Suppressor macrophage treated with lipopolysaccharide for 1 hour (primary cell): ENCODE measurements at regions not wholly inside any gene's neighbourhood (a gene's known extent, or its start where the extent isn't known, plus 50 kb on each side); places are given as distances from the start of the nearest gene placed in this dataset.
"Not testable (repeated sequence)": the region's sequence is repeated elsewhere in the genome, so short reads cannot be mapped to it uniquely, and the experiment has no call there.

Source experiments
- DNase-seq, 3 donors: peaks; one replicate each; pipeline ENCODE4 v3.0.0-alpha.2; 2020 to 2022

DNA sequence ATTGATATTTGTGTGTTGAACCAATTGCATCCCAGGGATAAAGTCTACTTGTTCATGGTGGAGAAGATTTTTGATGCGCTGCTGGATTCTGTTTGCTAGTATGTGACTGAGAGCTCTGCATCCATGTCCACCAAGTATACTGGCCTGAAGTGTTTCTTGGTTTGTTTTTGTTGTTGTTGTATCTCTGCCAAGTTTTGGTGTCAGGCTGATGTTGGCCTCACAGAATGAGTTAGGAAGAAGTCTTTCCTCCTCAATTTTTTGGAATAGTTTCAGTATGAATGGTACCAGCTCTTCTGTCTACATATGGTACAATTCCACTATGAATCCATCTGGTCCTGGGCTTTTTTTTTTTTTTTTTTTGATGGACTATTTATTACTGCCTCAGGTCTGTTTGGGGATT lies 50.9 kb upstream of the OSTN start:
- no peak for DNase-seq

DNA sequence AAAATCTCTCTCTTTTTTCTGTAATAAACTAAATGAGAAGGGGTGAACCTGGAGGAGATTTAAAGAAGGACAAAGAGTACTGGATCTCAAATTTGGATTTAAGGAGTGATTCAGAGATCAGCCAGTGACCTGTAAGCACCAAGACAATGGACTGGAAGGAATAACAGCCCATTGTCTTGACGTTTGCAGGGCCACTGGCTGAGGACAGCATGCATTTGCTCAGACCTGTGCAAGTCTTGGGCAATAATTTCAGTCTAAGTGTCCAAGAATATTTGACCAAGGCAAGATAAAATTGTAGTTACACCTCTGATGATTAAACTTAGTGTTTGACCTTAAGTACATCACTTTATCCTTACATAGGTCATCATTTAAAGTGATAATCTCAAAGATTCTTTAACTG lies 55.8 kb upstream of the OSTN start:
- DNase-seq: no peak

DNA sequence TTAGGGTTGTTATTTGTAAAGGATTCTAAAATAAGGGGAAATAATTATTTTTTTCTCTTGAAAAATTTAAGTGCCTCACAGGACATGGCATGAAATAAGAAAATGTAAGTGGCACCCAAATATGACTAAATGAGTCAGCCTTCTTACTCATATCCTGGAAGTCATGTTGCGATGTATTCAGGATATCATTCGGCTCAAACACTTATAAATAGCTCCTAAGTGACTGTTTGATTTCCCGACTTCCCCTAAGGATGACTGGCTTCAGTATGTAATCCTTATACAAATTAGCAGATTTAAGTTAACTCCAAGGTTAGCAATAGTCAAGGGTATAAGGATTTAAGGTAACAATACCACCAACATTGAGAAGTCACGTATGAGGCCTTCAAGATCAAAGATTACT lies 57.3 kb upstream of the OSTN start:
- peak; percentile 20 to 69 (median 68) for DNase-seq

DNA sequence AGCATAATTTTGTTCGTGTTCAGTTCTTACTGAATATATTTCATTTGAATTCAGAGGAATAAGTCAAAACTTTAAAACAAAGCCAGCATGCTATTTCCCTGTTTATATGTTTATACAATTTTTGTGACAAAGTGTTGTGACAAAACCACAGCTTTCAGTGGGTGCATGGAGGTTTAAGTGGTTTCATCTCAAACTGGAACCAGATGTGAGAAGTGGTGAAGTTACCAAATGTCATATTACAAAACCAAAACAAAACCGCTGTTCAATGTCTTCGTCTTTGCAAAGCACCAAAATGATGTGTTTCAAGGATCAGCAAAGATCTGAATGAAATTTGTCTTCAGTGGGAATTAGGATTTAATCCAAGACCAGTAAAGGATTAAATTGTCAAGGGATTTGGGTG lies 59.3 kb upstream of the OSTN start:
- DNase-seq: peak in 2 of 3 donors; percentile 25 to 32

DNA sequence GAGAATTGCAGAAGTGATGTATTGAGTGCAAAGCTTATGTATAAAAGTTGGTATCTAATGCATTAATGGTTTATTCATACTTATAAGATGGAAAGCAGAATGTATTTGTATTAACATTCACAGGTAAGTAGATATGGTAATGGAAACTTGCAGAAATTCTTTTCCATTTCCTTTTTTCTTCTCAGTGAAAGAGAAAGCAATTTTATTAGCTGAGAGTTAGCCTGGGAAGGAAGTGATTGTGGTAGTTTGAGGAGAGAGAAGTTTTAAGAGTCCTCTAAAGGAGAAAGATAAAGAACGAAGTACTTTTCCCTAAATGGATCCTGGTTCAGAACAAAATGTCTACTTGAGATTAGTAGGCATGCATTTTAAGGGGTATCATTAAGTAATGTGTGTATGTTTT lies 60.1 kb upstream of the OSTN start:
- no peak for DNase-seq

DNA sequence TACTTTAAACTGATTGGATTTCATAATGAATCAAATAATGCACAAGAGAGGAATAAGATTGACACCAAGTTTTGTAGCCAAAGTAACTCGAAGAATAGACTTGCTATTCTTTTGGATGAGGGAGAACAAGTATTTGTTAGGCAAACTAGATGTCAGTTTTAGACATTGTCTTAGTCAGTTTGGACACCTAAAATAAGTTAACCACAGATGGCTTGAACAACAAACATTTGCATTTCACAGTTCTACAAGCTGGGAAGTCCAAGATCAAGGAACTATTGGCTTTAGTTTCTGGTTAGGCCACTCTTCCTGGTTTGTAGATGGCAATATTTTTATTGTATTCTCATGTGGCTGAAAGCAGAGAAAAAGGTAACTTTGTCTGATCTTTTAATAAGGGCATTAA lies 61.3 kb upstream of the OSTN start:
- DNase-seq: no peak

DNA sequence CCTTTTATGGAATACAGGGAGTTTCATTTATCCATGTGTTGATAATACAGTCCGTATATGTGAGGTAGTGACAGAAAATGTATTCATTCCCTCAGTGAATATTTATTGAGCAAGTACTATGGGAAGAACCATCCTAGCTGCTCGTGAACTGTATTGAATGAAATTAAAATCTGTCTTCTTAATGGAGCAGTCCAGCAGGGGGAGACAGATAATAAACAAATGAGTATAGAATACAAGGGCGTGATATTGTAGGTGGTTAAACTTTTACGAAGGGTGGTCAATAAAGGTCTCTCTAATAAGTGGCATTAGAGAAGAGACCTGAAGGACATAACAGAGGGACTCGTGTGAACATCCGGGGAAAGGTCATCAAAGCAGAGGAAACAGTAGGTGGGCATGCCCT lies 62.7 kb upstream of the OSTN start:
- peak in 2 of 3 donors; percentile 13 to 26 for DNase-seq

DNA sequence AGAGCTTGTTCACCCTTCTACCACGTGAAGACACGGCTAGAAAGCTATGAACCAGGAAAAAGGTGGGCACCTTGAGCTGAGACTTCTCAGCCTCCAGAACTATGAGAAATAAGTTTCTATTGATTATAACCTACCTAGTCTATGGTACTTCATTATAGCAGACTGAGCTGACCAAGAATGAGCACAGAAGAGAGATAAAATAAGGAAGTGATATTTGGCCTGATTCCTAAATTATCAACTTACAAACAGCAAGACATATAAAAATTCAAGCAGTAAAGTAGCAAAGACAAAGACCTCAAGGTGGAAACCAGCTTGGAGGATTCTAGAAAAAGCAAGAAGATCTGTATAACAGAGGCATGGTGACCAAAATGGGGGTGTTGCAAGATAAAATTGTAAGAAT lies 63.9 kb upstream of the OSTN start:
- no peak for DNase-seq

DNA sequence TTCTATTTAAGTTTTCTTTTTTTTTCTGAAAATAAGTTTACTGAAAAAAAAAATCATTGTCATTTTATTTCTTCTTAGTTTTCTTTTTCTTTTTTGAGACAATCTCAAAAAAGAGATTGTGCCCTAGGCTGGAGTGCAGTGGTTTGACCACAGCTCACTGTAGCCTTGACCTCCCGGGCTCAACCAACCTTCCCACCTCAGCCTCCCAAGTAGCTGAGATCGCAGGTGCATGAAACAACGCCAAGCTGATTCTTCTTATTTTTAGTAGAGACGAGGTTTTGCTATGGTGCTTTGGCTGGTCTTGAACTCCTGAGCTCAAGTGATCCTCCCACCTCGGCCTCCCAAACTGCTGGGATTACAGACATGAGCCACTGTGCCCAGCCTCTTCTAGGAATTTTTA lies 65.7 kb upstream of the OSTN start:
- DNase-seq: no peak

DNA sequence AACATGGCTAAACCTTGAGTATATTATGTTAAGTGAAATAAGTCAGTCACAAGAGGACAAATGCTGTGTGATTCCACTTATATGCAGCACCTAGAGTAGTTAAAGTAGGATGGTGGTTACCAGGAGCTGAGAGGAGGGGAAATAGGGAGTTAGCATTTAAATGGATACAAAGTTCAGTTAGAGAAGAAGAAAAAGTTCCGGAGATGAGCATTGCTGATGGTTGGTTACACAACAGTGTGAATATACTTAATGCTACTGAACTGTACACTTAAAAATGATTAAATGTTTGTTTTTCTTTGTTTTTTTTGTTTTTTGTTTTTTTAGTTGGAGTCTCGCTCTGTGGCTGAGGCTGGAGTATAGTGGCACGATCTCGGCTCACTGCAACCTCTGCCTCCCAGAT lies 67.7 kb upstream of the OSTN start:
- DNase-seq: no peak

DNA sequence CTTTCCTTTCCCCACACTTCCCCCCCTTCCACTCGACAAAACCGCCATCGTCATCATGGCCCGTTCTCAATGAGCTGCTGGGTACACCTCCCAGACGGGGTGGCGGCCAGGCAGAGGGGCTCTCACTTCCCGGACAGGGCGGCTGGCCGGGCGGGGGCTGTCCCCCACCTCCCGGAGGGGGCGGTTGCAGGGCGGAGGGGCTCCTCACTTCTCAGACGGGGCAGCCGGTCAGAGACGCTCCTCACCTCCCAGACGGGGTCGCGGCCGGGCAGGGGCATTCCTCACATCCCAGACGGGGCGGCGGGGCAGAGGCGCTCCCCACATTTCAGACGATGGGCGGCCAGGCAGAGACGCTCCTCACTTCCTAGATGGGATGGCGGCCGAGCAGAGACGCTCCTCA lies 74.2 kb upstream of the OSTN start:
- DNase-seq: not testable (repeated sequence)

DNA sequence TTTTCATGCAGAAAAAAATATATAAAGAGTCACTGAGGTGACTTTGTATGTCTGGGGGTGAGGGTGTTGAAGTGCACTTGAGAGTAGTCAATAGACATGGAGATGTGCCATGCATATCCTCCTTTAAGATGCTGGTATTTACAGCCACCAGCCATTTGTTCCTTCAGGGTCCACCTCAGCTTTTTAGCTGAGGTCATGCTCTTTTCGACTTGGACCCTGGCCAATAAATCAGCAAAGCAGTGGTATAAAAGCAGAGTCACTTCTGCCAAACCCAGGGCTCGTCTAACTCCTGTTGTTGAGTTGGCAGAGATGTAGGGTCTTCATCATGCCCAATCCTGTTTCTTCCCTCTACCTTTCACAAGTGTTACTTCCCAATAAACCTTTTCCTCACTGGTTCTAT lies 75.1 kb upstream of the OSTN start:
- DNase-seq: no peak

DNA sequence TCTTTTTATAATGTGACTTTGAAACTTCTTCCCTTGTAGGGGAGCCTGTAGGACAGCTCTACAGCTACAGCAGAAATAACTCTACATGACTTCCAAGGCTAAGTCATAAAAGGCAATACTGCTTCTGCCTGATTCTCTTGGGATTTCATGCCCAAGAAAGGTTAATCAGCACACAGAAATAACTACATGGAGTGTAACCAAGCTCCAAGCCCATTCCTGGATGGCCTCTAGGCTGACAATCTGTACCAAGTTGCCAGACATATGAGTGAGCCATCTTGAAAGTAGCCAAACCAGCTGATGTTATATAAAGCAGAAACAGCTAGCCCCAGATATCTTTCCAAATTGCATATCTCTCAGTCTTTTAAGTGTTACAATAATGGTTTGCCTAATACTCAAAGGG lies 75.8 kb upstream of the OSTN start:
- DNase-seq: no peak

DNA sequence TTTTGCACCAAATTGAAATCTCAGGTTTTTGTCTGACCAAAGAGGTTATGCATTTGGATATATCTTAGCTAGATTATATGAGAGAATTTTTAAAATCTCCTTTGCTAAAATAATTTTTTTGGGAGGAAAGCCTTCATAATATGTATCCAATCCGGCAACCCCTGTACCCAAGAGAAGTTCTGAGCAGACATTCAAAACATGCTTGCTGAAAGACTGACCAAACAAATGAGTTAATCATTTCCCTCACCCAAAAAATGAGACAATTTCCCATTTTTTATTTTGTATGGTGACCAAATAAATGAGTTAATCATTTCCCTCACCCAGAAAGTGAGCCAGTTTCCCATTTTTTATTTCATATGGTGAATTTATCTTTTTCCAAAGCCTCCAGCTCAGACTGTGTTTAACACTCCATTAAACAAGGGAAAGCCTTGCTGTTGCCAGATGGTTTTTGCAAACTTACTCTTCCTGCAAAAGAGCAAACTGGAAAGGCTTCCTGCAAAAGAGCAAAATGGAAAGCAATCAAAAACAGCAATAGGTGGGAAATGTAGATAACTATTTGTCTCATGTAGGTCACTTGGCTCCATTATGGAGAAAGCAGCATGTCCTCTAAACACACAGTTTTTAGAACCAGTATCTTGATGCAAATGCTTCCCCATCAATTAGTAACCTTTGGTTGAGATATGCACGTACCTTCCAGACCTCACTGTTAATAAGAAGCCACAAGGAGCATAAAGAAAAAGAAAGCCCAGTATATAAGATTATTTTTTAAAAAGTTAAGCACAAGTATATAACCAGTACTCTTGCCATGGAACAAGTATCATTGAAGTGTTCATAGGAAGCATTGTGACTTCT lies 78.4 kb upstream of the OSTN start:
- no peak for DNase-seq

DNA sequence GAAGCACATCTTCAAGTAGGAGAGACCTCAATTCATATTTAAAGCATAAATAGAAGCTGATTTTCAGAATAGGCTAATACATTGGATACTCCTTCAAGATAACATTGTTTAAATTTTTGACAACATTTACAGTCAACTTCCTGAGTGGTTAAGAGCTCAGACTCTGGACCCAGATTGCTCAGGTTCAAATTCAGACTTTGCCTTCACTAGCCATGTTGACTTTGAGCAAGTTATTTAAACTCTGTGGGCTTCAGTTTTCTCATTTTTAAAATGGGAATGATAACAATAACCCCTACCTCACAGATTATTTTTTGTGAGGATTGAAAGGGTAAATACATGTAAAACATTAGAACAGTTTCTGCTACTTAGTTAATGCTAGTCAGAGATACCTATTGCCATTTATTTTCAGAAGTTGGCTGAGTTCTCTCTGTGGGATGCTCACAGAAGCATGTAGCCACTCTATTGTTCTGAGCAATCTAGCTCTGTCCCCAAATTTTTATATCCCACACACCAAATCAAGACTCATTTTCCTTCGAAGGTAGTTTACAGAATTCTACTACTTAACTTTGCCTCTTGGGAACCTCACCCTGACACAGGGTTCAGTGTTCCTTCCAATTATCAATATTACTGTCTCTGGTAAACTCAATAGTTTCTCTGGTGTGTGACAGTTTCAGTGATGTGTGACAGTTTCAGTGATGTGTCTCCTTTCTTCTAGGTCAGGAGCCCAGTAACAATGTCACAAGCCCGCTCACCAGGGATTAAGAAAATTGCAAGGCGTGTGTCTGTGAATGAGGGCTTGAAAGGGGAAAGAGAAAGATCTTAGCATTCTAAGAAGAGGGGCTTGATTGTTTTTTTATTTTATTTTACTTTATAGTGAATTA lies 79.4 kb upstream of the OSTN start:
- no peak for DNase-seq

DNA sequence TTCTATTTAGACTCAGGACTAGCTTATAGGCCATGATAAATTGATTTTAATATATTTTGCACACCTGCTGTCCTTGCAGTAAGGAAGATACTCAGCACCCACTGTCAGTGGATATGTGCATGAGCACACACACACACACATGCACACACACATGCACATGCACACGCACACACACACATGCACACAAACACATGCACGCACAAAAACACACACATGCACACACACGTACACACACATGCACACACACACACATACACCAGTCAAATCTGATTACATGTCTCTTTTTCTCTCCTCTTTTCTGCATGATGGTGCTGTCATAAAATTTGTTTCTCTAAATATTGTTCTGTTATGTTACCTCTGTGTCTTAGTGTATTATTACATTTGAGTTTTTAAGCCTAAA lies 87.3 kb upstream of the OSTN start:
- no peak for DNase-seq

DNA sequence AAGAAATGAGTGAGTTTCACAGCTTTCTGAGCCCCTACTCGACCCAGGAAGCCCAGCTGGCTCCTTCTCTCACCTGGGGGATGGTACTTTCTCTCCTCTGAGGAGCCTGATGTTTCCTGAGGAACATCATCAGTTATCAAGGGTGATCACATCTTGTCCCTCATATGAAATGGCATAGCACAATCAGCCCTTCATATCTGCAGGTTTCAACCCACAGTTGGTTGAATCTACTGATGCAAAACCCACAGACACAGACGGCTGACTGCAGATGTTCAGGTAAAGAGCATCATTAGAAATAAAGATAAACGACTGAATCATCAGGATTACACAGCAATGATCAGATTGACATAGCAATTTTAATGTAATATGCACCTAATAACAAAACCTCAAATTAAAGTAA lies 93.6 kb upstream of the OSTN start:
- no peak for DNase-seq

DNA sequence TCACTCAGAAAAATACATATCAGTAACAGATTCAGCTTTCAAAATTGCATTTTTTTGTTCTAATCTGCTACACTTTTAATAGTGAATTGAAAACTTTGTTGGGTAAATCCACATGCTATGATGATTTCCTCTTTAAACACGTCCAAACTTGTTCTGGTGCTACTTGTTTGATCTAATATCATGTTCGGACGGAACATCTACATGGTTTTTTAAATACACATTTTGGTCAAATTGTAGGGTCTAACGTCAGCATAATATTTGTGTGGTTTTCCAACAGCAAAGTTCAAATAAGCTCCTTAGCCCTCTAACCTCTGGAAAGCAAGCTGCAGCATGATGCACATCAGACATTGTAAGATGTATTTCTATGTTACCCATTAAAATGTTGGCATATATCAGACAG lies 98.5 kb upstream of the OSTN start:
- no peak for DNase-seq

DNA sequence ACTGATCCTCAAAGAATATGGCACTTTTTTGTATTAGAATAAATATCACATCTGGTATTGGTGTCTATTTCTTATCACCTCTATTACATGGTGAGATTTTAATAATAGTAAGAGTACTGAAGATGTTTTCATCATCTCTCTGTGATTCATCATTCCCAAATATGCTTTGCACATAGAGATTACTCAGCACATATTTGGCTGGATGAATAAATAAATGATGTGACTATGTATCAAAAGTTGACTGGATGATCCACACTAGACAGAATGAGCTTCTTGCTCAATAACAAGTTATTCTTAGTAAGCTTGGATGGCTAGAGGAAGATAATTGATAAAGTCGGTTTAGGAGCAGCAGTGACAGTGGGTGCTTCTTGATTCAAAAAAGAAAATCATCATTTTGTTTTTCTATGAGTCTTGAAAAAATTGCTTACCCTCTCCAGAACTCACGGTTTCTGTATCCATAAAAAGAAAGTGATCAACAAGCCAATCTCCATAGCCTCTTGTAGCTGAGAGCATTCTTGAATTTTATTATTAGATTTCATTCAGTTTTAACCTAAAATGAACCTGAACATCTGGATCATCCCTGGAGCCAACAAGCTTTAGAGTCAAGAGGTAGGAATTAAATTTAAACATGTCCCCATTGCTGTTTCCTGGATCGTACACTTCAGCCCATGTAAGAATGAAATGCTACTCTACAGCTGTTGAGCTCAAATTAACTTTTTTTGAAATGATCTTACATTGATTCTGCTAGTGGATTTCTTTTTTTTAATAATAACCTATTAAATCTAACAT lies 104.8 kb upstream of the OSTN start:
- DNase-seq: no peak

DNA sequence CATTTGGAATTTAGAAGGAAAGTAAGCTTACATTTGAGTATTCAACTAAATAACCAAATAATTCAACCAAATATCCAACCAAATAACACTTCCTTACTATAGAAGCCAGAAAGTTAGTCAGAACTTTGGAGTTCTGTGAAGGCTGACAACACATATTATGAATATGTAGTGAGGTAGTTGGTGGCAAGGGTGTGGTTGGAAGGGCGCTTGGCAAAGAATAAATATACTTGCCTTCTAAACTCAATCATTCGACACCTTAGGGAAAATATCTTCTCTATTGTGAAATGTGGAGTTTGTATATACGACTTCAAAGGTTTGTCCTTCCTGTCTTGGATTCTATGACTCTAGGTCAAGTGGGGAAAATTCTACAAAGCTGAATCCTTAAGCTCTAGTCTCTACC lies 111.7 kb upstream of the OSTN start:
- DNase-seq: no peak

DNA sequence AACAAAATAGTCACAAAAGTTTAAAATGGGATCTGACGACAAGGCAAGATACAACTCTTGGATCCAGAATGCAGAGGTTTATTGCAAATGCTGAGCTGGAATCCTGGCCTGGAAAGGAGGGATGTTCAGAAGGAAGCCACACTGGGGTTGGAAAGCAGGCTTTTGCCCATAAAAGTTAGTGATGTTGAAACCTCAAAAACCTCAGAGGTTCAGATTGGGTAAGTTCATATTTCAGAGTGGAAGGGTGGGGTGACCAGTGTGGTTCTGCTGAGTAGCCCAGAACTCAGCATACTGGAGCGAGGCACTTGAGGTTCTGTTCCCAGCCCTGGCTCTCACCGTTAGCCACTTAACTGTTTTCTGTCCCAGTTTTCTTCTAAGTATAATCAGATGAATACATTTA lies 114.0 kb upstream of the OSTN start:
- DNase-seq: no peak

DNA sequence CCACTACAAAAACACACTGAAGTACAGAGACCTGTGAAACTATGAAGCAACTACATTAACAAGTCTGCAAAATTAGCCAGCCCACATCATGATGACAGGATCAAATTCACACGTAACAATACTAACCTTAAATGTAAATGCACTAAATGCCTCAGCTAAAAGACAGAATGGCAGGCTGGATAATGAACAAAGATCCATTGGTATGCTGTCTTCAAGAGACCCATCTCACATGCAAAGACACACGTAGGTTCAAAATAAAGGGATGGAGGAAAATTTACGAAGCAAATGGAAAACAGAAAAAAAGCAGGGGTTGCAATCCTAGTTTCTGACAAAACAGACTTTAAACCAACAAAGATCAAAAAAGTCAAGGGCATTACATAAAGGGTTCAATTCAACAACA lies 120.1 kb upstream of the OSTN start:
- DNase-seq: not testable (repeated sequence)

DNA sequence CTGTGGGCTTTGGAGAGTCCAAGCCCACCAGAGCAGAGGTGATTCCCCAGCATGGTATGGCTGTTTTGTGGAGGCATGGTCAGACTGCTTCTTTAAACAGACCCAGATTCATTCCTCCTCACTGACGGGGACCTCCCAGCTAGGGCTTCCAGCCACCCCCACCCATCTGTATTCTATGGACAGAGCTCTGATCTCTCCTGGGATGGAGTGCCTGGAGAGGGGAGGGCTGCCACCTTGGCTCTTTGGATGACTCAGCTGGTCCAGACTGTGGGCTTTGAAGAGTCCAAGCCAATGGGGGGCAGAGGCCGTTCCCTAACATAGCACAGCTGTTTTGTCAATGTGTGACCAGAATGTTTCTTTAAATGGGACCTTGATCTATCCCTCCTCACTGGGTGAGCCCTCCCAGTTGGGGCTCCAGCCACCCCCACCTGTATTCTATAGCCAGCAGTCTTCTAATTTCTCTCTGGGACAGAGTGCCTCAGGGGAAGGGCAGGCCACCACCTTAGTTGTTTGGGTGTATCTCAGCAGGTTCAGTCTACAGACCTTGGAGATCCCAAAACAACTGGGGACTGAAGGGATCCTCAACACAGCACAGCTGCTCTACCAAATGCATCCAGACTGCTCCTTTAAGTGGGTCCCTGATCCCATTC lies 122.0 kb upstream of the OSTN start:
- no peak for DNase-seq
